ENCODE measurements at regions not wholly inside any gene's neighbourhood (a gene's known extent, or its start where the extent isn't known, plus 50 kb on each side); places are given as distances from the start of the nearest gene placed in this dataset.

- TF ChIP-seq CTCF (conservative IDR thresholded peaks at IDR 0.05; ENCODE audit: low read depth in 2 of 2) (no peak), EZH2phosphoT487 (IDR thresholded peaks at IDR 0.05; ENCODE audit: unreplicated experiment) (no peak), POLR2AphosphoS5 (IDR thresholded peaks at IDR 0.05; ENCODE audit: low read depth) (no peak), REST (IDR thresholded peaks at IDR 0.05; ENCODE audit: unreplicated experiment) (no peak), CREB1 (CRISPR knock-in tag; IDR thresholded peaks at IDR 0.05; ENCODE audit: low read depth) (no peak), EZH2 (IDR thresholded peaks at IDR 0.05; ENCODE audit: low read depth, unreplicated experiment) (no peak), STAT1 (IDR thresholded peaks at IDR 0.05; ENCODE audit: unreplicated experiment) (no peak), ZNF331 (CRISPR knock-in tag; IDR thresholded peaks at IDR 0.05; ENCODE audit: low read depth) (no peak), ETS1 (IDR thresholded peaks at IDR 0.05) (no peak), NANOG (IDR thresholded peaks at IDR 0.05; ENCODE audit: borderline replicate concordance) (no peak), JUNB (IDR thresholded peaks at IDR 0.05; ENCODE audit: unreplicated experiment) (no peak), ZNF462 (CRISPR knock-in tag; IDR thresholded peaks at IDR 0.05) (no peak), ZNF114 (CRISPR knock-in tag; IDR thresholded peaks at IDR 0.05) (no peak)
These were observed 93.1 kb downstream of the MDH1 start for GRCh38 chr2:63681896-63682295.

Data from GM23338 (cell line).